ENCODE measurements at regions not wholly inside any gene's neighbourhood (a gene's known extent, or its start where the extent isn't known, plus 50 kb on each side); places are given as distances from the start of the nearest gene placed in this dataset.

- TF ChIP-seq POLR2AphosphoS5 (IDR thresholded peaks at IDR 0.05; ENCODE audit: low read depth, low read length): no peak
- TF ChIP-seq, protein P1, sequence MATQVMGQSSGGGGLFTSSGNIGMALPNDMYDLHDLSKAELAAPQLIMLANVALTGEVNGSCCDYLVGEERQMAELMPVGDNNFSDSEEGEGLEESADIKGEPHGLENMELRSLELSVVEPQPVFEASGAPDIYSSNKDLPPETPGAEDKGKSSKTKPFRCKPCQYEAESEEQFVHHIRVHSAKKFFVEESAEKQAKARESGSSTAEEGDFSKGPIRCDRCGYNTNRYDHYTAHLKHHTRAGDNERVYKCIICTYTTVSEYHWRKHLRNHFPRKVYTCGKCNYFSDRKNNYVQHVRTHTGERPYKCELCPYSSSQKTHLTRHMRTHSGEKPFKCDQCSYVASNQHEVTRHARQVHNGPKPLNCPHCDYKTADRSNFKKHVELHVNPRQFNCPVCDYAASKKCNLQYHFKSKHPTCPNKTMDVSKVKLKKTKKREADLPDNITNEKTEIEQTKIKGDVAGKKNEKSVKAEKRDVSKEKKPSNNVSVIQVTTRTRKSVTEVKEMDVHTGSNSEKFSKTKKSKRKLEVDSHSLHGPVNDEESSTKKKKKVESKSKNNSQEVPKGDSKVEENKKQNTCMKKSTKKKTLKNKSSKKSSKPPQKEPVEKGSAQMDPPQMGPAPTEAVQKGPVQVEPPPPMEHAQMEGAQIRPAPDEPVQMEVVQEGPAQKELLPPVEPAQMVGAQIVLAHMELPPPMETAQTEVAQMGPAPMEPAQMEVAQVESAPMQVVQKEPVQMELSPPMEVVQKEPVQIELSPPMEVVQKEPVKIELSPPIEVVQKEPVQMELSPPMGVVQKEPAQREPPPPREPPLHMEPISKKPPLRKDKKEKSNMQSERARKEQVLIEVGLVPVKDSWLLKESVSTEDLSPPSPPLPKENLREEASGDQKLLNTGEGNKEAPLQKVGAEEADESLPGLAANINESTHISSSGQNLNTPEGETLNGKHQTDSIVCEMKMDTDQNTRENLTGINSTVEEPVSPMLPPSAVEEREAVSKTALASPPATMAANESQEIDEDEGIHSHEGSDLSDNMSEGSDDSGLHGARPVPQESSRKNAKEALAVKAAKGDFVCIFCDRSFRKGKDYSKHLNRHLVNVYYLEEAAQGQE (IDR thresholded peaks at IDR 0.05; ENCODE audit: insufficient read depth in 1 of 2, low read depth in 2 of 2, low read length in 2 of 2): no peak
Measured at GRCh38 chr11:130762638-130763037, 153.6 kb downstream of the SNX19 start.

Data from PFSK-1 (cell line).